ENCODE measurements at regions not wholly inside any gene's neighbourhood (a gene's known extent, or its start where the extent isn't known, plus 50 kb on each side); places are given as distances from the start of the nearest gene placed in this dataset.

- DNase-seq = no peak
- no peak overlapping the region for H3K4me3 Mint-ChIP-seq (ENCODE audit: unreplicated experiment)
- H3K4me1 Mint-ChIP-seq (ENCODE audit: low read depth, unreplicated experiment) = no peaks in the 10 kb centered on the region
- H3K9me3 Mint-ChIP-seq (ENCODE audit: unreplicated experiment) = peaks cover 9% of the 10 kb centered on the region
- no peak overlapping the region for H3K27ac Mint-ChIP-seq (ENCODE audit: unreplicated experiment)
- H3K36me3 Mint-ChIP-seq (ENCODE audit: unreplicated experiment) = peaks cover 11% of the 10 kb centered on the region
- TF ChIP-seq CTCF (IDR thresholded peaks at IDR 0.05; ENCODE audit: partially characterized antibody, unreplicated experiment) = no peak
- H3K27me3 Mint-ChIP-seq (ENCODE audit: unreplicated experiment) = peaks cover 2% of the 10 kb centered on the region
Measured at GRCh38 chr15:97420130-97420529, 540.4 kb upstream of the ARRDC4 start.

GRCh38 chr15:97425596-97425995 is 534.9 kb upstream of the ARRDC4 start:
- no peak for DNase-seq
- TF ChIP-seq CTCF (IDR thresholded peaks at IDR 0.05; ENCODE audit: partially characterized antibody, unreplicated experiment) = no peak
- H3K27ac Mint-ChIP-seq (ENCODE audit: unreplicated experiment) = no peak overlapping the region
- H3K4me1 Mint-ChIP-seq (ENCODE audit: low read depth, unreplicated experiment) = peaks cover 2% of the 10 kb centered on the region
- no peaks in the 10 kb centered on the region for H3K9me3 Mint-ChIP-seq (ENCODE audit: unreplicated experiment)
- no peak overlapping the region for H3K4me3 Mint-ChIP-seq (ENCODE audit: unreplicated experiment)
- H3K36me3 Mint-ChIP-seq (ENCODE audit: unreplicated experiment) = peaks cover 2% of the 10 kb centered on the region
- H3K27me3 Mint-ChIP-seq (ENCODE audit: unreplicated experiment) = no peaks in the 10 kb centered on the region

GRCh38 chr15:97443101-97443500 is 517.4 kb upstream of the ARRDC4 start:
- no peaks in the 10 kb centered on the region for H3K27me3 Mint-ChIP-seq (ENCODE audit: unreplicated experiment)
- no peaks in the 10 kb centered on the region for H3K9me3 Mint-ChIP-seq (ENCODE audit: unreplicated experiment)
- H3K36me3 Mint-ChIP-seq (ENCODE audit: unreplicated experiment) = no peaks in the 10 kb centered on the region
- DNase-seq = no peak
- no peak overlapping the region for H3K4me3 Mint-ChIP-seq (ENCODE audit: unreplicated experiment)
- H3K4me1 Mint-ChIP-seq (ENCODE audit: low read depth, unreplicated experiment) = peaks cover 7% of the 10 kb centered on the region
- H3K27ac Mint-ChIP-seq (ENCODE audit: unreplicated experiment) = no peak overlapping the region
- no peak for TF ChIP-seq CTCF (IDR thresholded peaks at IDR 0.05; ENCODE audit: partially characterized antibody, unreplicated experiment)

GRCh38 chr15:97446138-97446537 is 514.4 kb upstream of the ARRDC4 start:
- Mint-ChIP-seq H3K9me3 (ENCODE audit: unreplicated experiment) (no peaks in the 10 kb centered on the region), H3K27ac (ENCODE audit: unreplicated experiment) (no peak overlapping the region), H3K4me3 (ENCODE audit: unreplicated experiment) (no peak overlapping the region), H3K27me3 (ENCODE audit: unreplicated experiment) (no peaks in the 10 kb centered on the region), H3K36me3 (ENCODE audit: unreplicated experiment) (no peaks in the 10 kb centered on the region), H3K4me1 (ENCODE audit: low read depth, unreplicated experiment) (peaks cover 7% of the 10 kb centered on the region)
- TF ChIP-seq CTCF (IDR thresholded peaks at IDR 0.05; ENCODE audit: partially characterized antibody, unreplicated experiment) = no peak
- peak; percentile 70 for DNase-seq

GRCh38 chr15:97456521-97457202 is 503.8 kb upstream of the ARRDC4 start:
- Mint-ChIP-seq H3K9me3 (ENCODE audit: unreplicated experiment) (no peaks in the 10 kb centered on the region), H3K27ac (ENCODE audit: unreplicated experiment) (peak overlapping the region; percentile 9)

More at GRCh38 chr15:97456521-97457202, 503.8 kb upstream of the ARRDC4 start:
- Mint-ChIP-seq H3K36me3 (ENCODE audit: unreplicated experiment) (no peaks in the 10 kb centered on the region), H3K4me1 (ENCODE audit: low read depth, unreplicated experiment) (peaks cover 4% of the 10 kb centered on the region), H3K4me3 (ENCODE audit: unreplicated experiment) (no peak overlapping the region), H3K27me3 (ENCODE audit: unreplicated experiment) (peaks cover 1% of the 10 kb centered on the region)
- no peak for TF ChIP-seq CTCF (IDR thresholded peaks at IDR 0.05; ENCODE audit: partially characterized antibody, unreplicated experiment)
- no peak for DNase-seq

All from glutamatergic neuron (in vitro differentiated cells).